SU-DHL-6 (cell line): ENCODE measurements at regions not wholly inside any gene's neighbourhood (a gene's known extent, or its start where the extent isn't known, plus 50 kb on each side); places are given as distances from the start of the nearest gene placed in this dataset.

Source experiments
- H2AFZ ChIP-seq: fragments of 200-600 bp; sonication (generic); 2 replicates; pipeline ENCODE4 v1.6.1; 2014; ENCODE audit warnings: low read depth, mild to moderate bottlenecking, moderate library complexity, mixed read lengths, antibody characterized with exemption, low read length; ENCODE audit not compliant: severe bottlenecking
- H3F3A ChIP-seq: fragments of 200-600 bp; shearing (Covaris generic); 2 replicates; pipeline ENCODE4 v1.6.0; 2016; ENCODE audit warnings: antibody characterized with exemption, mild to moderate bottlenecking; ENCODE audit not compliant: insufficient read depth
- H3K27ac ChIP-seq: fragments of 200-600 bp; sonication (generic); 2 replicates; pipeline ENCODE4 v1.5.1; 2016; ENCODE audit warnings: low read depth, mild to moderate bottlenecking, low read length, moderate library complexity, mixed read lengths
- H3K27me3 ChIP-seq: fragments of 200-600 bp; sonication (generic), shearing (Covaris generic); 2 replicates; pipeline ENCODE4 v1.6.0; 2014; ENCODE audit warnings: mild to moderate bottlenecking, low read length
- H3K36me3 ChIP-seq: fragments of 200-600 bp; sonication (generic); 2 replicates; pipeline ENCODE4 v1.6.1; 2014; ENCODE audit warnings: mild to moderate bottlenecking, low read length, mixed read lengths
- H3K4me2 ChIP-seq: fragments of 300-600, 200-600 bp; shearing (Covaris generic), sonication (generic); 2 replicates; pipeline ENCODE4 v1.6.0; 2014; ENCODE audit warnings: low read length, low read depth, mild to moderate bottlenecking; ENCODE audit not compliant: poor library complexity, severe bottlenecking
- H3K4me3 ChIP-seq: fragments of 200-600 bp; sonication (generic); 2 replicates; pipeline ENCODE4 v1.5.1; 2014; ENCODE audit warnings: antibody characterized with exemption, low read length, mild to moderate bottlenecking, mixed read lengths; ENCODE audit not compliant: insufficient read depth, poor library complexity, severe bottlenecking
- H3K79me2 ChIP-seq: fragments of 200-600 bp; sonication (generic); 2 replicates; pipeline ENCODE4 v1.6.1; 2014; ENCODE audit warnings: mild to moderate bottlenecking, low read length, moderate library complexity; ENCODE audit not compliant: insufficient read depth
- H3K9ac ChIP-seq: fragments of 200-600 bp; sonication (generic); 2 replicates; pipeline ENCODE4 v1.7.0; 2014; ENCODE audit warnings: mild to moderate bottlenecking, low read length
- H3K9me2 ChIP-seq: fragments of 200-600 bp; sonication (generic); replicated peaks from 2 replicates; pipeline ENCODE4 v1.6.1; 2014; ENCODE audit warnings: low read length; ENCODE audit not compliant: insufficient read depth
- H3K9me3 ChIP-seq: fragments of 200-600 bp; sonication (generic); 2 replicates; pipeline ENCODE4 v1.6.1; 2014; ENCODE audit warnings: low read length, mixed read lengths; ENCODE audit not compliant: insufficient read depth
- H4K20me1 ChIP-seq: fragments of 200-600 bp; sonication (generic); 2 replicates; pipeline ENCODE4 v1.6.1; 2014; ENCODE audit warnings: low read depth, mild to moderate bottlenecking, antibody characterized with exemption, low read length, moderate library complexity, mixed read lengths
- CTCF ChIP-seq: fragments of 200-600 bp; sonication (generic); IDR thresholded peaks from one replicate; pipeline ENCODE4 v1.5.1; 2017; ENCODE audit warnings: antibody characterized with exemption, mild to moderate bottlenecking, low read length, moderate library complexity; ENCODE audit not compliant: insufficient read depth, poor library complexity, severe bottlenecking
- EZH2phosphoT487 ChIP-seq: fragments of 200-600 bp; sonication (generic), shearing (Covaris generic); conservative IDR thresholded peaks from 2 replicates; pipeline ENCODE4 v1.6.1; 2018; ENCODE audit warnings: mild to moderate bottlenecking, antibody characterized with exemption, low read length, moderate library complexity, mixed read lengths

GRCh38 chr13:57925250-57925649 lies 293.7 kb downstream of the PCDH17 start:
- no peaks in the 10 kb centered on the region for H3K9me3 ChIP-seq
- H3K9ac ChIP-seq = no peak overlapping the region
- H3K27me3 ChIP-seq = no peaks in the 10 kb centered on the region
- no peak overlapping the region for H3K4me2 ChIP-seq
- no peaks in the 10 kb centered on the region for H3K79me2 ChIP-seq
- no peak overlapping the region for H2AFZ ChIP-seq
- no peak overlapping the region for H3K4me3 ChIP-seq
- H3K27ac ChIP-seq = no peak overlapping the region
- no peaks in the 10 kb centered on the region for H3F3A ChIP-seq
- no peaks in the 10 kb centered on the region for H4K20me1 ChIP-seq
- no peaks in the 10 kb centered on the region for H3K36me3 ChIP-seq
- TF ChIP-seq EZH2phosphoT487 (no peak), CTCF (no peak)
- H3K9me2 ChIP-seq = no peaks in the 10 kb centered on the region

DNA sequence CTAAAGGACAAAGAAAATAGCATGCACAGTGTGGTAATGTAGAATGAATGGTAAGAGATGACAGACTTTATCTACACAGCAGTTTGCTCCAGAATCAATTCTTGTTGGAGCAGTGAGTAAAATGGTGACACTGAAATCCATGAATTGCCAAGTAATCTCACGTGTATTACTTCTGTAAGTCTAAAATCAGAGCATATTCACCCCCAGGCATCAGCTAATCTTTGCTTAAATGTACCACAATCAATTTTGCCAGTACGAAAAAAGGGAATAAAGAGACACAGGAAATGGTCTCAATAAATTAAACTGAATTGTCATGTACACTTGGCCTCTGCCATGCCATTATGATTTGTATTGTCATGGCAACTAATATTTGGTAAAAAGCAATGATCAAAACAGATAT lies 294.2 kb downstream of the PCDH17 start:
- no peaks in the 10 kb centered on the region for H3K9me2 ChIP-seq
- H3K27me3 ChIP-seq = no peaks in the 10 kb centered on the region
- H3K36me3 ChIP-seq = no peaks in the 10 kb centered on the region
- H4K20me1 ChIP-seq = no peaks in the 10 kb centered on the region
- TF ChIP-seq CTCF (no peak), EZH2phosphoT487 (no peak)
- H2AFZ ChIP-seq = no peak overlapping the region
- no peak overlapping the region for H3K27ac ChIP-seq
- no peak overlapping the region for H3K9ac ChIP-seq
- H3K4me2 ChIP-seq = no peak overlapping the region
- H3K79me2 ChIP-seq = no peaks in the 10 kb centered on the region
- no peaks in the 10 kb centered on the region for H3K9me3 ChIP-seq
- H3F3A ChIP-seq = no peaks in the 10 kb centered on the region
- H3K4me3 ChIP-seq = no peak overlapping the region

GRCh38 chr13:57932061-57932460 lies 300.5 kb downstream of the PCDH17 start:
- TF ChIP-seq EZH2phosphoT487 = no peak
- TF ChIP-seq CTCF = no peak
- H3K9ac ChIP-seq = no peak overlapping the region
- no peaks in the 10 kb centered on the region for H3K27me3 ChIP-seq
- no peaks in the 10 kb centered on the region for H3K9me2 ChIP-seq
- H2AFZ ChIP-seq = no peak overlapping the region
- no peaks in the 10 kb centered on the region for H3K79me2 ChIP-seq
- H3K4me3 ChIP-seq = no peak overlapping the region
- H3K9me3 ChIP-seq = no peaks in the 10 kb centered on the region
- no peak overlapping the region for H3K4me2 ChIP-seq
- H3K36me3 ChIP-seq = no peaks in the 10 kb centered on the region
- H4K20me1 ChIP-seq = no peaks in the 10 kb centered on the region
- no peak overlapping the region for H3K27ac ChIP-seq
- H3F3A ChIP-seq = no peaks in the 10 kb centered on the region

DNA sequence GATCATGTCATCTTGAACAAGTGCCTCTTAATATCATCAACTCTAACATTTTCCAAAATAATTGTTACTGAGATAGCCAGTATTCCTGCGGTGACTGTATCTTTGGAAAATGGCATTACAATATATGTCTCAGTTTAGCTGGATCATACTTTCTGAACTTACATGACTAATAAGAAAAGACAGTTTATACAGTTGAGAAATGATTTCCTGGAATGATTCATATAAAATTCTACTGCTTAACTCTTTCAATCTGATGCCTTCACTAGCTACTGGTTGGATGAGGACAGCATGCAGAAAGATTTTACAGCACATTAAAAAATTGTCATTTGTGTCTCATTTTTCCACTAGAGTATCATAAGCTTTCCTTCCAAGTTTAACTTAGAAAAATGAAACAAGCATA lies 302.1 kb downstream of the PCDH17 start:
- Histone ChIP-seq H3K9me2 (no peaks in the 10 kb centered on the region), H3F3A (no peaks in the 10 kb centered on the region), H3K4me2 (no peak overlapping the region), H3K4me3 (no peak overlapping the region), H4K20me1 (no peaks in the 10 kb centered on the region), H3K79me2 (no peaks in the 10 kb centered on the region), H2AFZ (no peak overlapping the region), H3K27me3 (no peaks in the 10 kb centered on the region), H3K27ac (no peak overlapping the region), H3K9me3 (no peaks in the 10 kb centered on the region), H3K36me3 (no peaks in the 10 kb centered on the region), H3K9ac (no peak overlapping the region)
- no peak for TF ChIP-seq EZH2phosphoT487
- no peak for TF ChIP-seq CTCF
